ENCODE measurements at regions not wholly inside any gene's neighbourhood (a gene's known extent, or its start where the extent isn't known, plus 50 kb on each side); places are given as distances from the start of the nearest gene placed in this dataset.
"Not testable (repeated sequence)": the region's sequence is repeated elsewhere in the genome, so short reads cannot be mapped to it uniquely, and the experiment has no call there.

DNA sequence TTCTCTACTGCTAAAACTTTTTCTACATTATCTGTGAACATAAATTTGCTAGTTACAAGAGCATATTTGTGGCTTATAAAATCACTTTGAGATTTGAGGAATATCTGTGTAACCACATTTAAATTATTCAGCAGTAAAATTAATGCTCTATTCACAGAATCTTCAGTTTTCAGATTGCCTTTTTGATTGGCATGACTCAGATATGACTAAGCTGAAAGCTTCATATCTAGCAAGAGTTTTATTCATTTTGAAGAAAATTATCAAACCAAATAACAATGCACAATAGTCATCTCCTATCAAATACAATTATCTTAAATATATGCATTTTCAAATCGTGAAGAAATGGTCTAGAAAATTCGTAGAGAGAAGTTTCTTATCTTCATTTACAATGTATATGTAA, 1498.2 kb upstream of the B3GALT2 start:
- no peak for DNase-seq (ENCODE audit: low spot score)

DNA sequence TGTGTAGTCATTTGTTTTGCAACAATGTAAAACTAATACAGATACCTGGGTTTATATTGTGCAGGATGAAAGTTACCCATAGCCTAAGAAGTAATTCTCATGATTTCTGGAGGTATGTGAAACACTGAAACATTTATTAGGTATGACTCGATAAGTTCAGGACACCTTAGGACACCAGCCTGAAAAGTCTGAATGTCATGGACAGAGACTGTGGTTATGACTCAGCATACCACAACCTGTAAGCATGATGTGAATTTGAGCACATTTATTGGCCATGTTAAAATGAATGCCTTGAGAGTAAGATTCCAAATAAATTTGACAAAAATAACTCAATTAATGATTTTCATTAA, 1471.7 kb upstream of the B3GALT2 start:
- no peak for DNase-seq (ENCODE audit: low spot score)

GRCh38 chr1:194654956-194655355, 1468.5 kb upstream of the B3GALT2 start:
- DNase-seq (ENCODE audit: low spot score): peak; percentile 0

- no peak for DNase-seq (ENCODE audit: low spot score)
Observed at GRCh38 chr1:194653385-194653784, 1467.0 kb upstream of the B3GALT2 start.

GRCh38 chr1:194647118-194647517, 1460.7 kb upstream of the B3GALT2 start:
- DNase-seq (ENCODE audit: low spot score): no peak

GRCh38 chr1:194644528-194644927, 1458.1 kb upstream of the B3GALT2 start:
- DNase-seq (ENCODE audit: low spot score): no peak

DNA sequence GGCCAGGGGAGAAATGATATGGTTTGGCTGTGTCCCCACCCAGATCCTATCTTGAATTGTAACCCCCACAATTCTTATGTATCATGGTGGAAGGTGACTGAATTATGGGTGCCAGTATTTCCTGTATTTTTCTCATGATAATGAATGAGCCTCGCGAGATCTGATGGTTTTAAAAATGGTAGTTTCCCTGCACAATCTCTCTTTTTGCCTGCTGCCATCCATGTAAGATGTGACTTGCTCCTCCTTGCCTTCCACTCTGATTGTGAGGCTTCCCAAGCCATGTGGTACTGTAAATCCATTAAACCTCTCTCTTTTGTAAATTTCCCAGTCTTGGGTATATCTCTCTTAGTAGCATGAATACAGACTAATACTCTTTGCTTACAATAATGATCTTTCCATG, 1453.9 kb upstream of the B3GALT2 start:
- no peak for DNase-seq (ENCODE audit: low spot score)

- no peak for DNase-seq (ENCODE audit: low spot score)
Observed at GRCh38 chr1:194629011-194629410, 1442.6 kb upstream of the B3GALT2 start.

DNA sequence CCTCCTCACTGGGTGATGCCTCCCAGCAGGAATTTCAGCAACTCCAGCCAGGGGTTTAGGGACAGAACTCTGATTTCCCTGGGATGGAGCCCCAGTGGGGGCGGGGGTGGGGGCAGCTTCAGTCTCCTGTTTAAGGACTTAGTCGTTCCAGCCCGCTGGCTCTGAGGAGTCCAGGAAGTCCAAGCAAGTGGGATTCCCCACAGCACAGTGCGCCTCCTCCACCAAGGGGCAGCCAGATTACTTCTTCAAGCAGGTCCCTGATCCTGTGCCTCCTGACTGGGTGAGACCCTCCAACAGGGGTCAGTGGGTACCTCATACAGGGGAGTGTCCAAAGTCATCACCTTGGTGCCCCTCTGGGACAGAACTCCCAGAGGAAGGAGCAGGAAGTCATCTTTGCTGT, 1438.4 kb upstream of the B3GALT2 start:
- DNase-seq (ENCODE audit: low spot score): no peak

DNA sequence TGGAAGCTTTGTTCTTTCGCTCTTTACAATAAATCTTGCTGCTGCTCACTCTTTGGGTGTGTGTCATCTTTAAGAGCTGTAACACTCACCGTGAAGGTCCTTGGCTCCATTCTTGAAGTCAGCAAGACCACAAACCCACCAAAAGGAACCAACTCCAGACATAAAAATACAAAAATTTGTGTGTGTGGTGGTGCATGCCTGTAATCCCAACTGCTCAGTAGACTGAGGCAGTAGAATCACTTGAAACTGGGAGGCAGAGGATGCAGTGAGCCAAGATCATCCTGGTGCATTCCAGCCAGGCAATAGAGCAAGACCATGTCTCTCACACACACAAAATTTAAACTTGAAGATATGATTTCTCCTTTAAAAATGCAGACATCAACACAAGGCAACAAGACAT, 1431.7 kb upstream of the B3GALT2 start:
- DNase-seq (ENCODE audit: low spot score): no peak

GRCh38 chr1:194617272-194617671, 1430.9 kb upstream of the B3GALT2 start:
- not testable (repeated sequence) for DNase-seq (ENCODE audit: low spot score)

- DNase-seq (ENCODE audit: low spot score): no peak
Observed at GRCh38 chr1:194616835-194617234, 1430.4 kb upstream of the B3GALT2 start.

- DNase-seq (ENCODE audit: low spot score): no peak
Observed at GRCh38 chr1:194602184-194602583, 1415.8 kb upstream of the B3GALT2 start.

DNA sequence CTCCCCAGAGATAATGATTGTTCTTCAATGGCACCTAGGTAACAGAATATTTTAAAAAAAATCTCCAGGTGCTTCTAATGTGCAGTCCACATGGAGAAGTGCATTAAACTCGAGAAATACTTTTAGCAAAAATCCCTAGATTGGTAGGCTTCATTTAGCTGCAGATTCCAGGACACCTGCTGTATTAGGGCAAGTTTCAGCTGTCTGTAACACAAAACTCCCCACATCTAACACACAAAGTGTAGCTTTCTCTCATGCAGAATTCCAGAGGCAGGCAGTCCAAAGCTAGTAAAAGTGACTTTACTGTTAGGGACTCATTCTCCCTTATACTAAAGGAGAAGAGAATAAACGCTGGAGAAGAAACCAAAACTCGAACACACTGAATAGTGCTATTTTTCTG, 1414.3 kb upstream of the B3GALT2 start:
- DNase-seq (ENCODE audit: low spot score): no peak

DNA sequence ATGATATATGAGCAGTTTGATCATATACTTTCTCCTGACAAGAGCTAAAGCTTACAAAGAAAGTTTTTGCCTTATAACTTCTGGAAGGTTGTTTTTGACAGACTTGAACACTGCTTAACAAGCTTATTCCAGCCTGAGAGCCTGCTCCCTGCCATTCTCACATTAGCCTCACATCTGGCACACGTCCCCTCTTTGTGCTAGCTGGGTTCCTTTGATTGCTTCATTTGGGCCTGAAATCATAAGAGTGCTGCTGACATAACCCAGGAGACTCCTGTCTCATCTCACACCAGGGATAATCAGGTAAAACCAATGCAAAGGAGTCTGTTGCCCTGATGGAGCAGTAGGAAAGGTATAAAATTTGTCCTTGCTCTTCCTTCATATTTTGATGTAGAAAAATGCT, 1411.7 kb upstream of the B3GALT2 start:
- DNase-seq (ENCODE audit: low spot score): no peak

DNA sequence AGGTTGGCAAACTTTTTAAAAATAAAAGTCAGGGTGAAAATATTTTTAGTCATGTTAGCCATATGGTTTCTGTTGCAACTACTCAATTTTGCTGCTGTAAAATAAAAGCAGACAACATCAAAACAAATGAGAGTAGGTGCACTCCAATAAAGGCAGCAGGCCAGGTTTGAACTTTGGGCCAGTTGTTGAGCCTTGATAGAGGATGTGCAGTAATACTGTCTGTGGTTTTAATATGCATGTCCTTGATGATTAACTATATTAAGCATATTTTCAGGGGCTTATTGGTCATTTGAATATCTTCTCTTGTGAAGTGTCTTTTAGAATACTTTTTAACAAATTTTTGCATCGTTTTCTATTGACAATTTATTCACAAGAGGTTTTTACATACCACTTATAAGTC, 1399.9 kb upstream of the B3GALT2 start:
- no peak for DNase-seq (ENCODE audit: low spot score)

DNA sequence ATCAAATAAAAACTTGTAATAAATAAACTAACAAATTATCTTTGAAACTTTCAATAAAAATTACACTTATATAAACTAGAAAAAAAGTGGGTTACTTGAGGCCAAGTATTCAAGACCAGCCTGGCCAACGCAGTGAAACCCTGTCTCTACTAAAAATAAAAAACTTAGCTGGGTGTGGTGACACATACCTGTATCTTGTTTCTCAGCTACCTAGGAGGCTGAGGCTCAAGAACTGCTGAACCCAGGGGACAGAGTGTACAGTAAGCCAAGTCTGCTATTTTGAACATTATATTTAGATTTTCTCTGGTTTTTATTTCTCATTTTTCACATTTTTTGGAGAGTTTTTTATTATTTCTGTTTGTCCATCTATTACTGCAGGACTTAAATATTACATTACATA, 1397.6 kb upstream of the B3GALT2 start:
- DNase-seq (ENCODE audit: low spot score): no peak

DNA sequence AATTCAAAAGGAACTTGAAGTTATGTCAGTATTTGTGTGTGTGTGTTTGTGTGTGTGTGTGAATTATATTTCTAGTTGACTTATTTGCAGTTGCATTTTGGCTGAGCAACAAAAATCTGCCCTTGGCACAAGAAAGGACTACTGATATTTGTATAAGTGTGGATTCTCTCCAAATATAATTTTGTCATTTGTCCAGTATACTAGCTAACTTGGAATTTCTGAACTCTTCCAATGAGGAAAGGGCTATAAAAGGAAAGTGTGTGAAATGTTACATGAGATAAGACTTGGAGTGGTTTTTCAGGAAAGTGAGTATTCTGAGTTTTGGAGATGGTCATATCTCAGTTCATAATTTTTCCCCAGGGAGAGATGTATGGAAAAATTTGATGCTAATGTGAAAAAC, 1384.1 kb upstream of the B3GALT2 start:
- no peak for DNase-seq (ENCODE audit: low spot score)

- no peak for DNase-seq (ENCODE audit: low spot score)
Observed at GRCh38 chr1:194568610-194569009, 1382.2 kb upstream of the B3GALT2 start.

DNA sequence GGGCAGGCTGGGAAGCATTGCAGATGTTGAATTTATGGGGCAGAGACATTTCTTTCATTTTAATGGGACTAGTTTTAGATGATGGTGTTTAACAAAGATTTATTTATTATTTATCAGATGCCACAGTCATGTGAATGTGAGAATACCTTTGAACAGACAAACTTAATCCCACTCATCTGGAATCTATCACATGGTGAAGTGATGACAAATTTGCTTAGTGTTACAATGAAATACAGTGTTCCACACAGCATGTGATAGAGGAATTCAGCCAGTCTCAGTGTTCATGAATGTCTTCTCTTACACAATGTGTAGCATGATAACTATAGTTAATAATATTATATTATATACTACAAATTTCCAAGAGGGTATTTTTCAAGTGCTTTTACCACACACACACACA, 1361.7 kb upstream of the B3GALT2 start:
- DNase-seq (ENCODE audit: low spot score): no peak

GRCh38 chr1:194544012-194544411, 1357.6 kb upstream of the B3GALT2 start:
- DNase-seq (ENCODE audit: low spot score): no peak

DNA sequence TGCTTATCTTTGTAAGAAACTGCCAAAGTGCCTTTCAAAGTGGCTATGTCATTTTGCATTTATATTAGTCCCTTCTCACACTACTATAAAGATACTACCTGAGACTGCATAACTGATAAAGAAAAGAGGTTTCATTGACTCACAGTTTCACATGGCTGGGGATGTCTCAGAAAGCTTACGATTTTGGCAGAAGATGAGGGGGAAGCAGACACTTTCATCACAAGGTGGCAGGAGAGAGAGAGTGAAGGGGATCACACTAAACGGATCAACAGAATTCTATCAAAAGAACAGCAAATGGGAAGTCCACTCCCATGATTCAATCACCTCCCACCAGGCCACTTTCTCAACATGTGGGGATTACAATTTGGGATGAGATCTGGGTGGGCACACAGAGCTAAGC, 1352.0 kb upstream of the B3GALT2 start:
- no peak for DNase-seq (ENCODE audit: low spot score)

DNA sequence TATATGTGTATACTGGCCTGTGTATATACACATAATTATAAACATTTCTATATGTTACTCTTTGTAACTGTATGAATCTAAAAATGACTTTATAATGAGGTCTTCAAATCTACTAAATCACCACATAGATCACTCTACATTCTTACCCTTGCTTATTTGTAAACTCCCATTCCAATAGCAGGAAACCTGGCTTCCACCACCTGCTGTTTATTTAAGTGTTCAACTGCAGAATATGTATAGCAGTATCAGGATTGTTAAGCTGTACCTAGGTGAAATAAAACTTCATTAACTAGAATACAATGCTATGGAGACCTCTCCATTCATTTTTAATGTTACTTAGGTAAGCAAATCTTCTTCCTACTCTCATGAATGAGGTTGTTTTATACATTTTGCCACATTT, 1351.1 kb upstream of the B3GALT2 start:
- no peak for DNase-seq (ENCODE audit: low spot score)

DNA sequence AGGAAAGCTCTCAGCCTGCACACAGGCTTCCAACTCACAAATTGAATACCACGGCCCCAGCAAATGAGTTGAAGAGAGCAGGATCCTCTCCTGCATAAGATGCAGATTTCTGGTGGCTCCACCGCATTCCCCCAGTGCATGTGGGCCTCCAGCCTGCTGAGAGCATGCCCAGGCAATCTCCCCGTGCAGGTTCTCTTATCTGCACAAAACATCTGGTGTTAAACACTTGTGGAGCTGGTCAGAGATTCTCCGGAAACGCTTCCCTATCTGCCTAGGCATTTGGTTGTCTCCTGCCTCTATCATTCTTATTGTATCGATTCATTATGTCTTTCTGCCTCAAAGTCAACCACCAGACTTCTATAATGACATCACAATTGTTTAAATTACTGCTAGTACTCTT, 1349.0 kb upstream of the B3GALT2 start:
- DNase-seq (ENCODE audit: low spot score): no peak

- DNase-seq (ENCODE audit: low spot score): no peak
Observed at GRCh38 chr1:194534784-194535183, 1348.4 kb upstream of the B3GALT2 start.
